NOMO-1 (cell line): ENCODE measurements at regions not wholly inside any gene's neighbourhood (a gene's known extent, or its start where the extent isn't known, plus 50 kb on each side); places are given as distances from the start of the nearest gene placed in this dataset.
"Not testable (repeated sequence)": the region's sequence is repeated elsewhere in the genome, so short reads cannot be mapped to it uniquely, and the experiment has no call there.

Source experiments
- DNase-seq, 2 experiments: peaks; one replicate each; lab custom pipeline; 2025; ENCODE audit not compliant: unreplicated experiment in 2 of 2; lab: John Stamatoyannopoulos, UW

DNA sequence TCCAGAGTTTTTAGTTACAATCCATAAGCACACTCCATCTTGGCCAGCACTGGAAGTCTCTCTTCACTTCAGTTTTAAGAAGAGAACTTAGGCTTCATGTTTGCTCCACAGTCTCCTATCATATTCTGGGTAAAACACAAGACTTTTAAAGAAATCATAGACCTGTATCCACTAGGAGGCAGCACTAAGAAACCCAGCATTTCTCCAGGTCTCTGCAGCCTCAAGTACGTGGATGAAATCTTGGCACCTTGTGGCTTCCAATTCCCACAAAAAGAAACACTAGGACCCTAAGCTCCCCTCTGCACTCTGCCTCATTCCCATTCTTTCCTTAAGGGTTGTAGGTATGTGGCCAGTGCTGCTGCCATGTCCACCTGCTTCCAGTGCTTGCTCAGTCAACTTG, 367.3 kb upstream of the CASK start:
- no peak for DNase-seq

DNA sequence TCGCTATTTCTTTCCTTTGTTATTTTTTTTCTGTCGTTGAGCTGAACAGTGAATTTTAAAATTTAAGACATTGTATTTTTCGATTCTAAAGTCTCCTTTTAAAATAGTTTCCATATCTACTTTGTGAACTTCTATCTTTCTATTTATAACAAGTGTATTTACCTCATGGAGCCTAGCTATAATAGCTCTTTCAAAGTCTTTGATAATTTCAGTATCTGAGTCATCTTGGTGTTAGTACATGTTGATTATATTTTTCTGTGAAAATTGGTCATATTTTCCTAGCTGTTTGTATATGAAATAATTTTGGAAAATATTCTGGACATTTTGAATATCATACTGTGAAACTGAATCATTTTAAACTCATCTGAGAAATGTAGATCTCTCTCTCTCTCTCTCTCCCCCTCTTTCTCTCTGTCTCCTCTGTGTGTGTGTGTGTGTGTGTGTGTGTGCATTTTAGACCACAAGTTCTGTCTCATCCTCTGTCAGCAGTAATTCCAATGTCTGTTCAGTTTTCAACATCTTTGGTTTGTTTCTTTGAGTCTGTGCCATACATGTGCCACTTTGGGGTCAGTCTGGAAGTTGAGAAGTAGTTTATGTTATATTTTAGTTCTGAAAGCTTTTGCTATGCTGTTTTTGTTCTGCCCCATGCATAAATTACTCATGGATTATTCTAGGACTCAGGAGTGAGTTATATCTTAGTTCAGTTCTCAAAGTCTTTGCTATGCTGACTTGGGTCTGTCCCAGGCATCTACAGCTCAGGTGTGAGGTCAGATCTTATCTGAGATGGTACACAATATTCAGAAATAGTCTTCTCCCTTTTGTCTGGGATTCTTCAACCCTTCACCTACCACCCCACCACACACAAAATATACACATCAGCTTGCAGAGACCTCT, 366.4 kb upstream of the CASK start:
- no peak for DNase-seq

DNA sequence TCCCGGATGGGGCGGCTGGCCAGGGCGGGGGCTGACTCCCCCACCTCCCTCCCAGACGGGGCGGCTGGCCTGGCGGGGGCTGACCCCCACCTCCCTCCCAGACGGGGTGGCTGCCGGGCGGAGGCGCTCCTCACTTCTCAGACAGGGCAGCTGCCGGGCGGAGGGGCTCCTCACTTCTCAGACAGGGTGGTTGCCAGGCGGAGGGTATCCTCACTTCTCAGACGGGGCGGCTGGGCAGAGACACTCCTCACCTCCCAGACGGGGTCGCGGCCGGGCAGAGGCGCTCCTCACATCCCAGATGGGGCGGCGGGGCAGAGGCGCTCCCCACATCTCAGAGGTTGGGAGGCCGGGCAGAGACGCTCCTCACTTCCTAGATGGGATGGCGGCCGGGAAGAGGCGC, 362.3 kb upstream of the CASK start:
- DNase-seq, result not testable (repeated sequence)

DNA sequence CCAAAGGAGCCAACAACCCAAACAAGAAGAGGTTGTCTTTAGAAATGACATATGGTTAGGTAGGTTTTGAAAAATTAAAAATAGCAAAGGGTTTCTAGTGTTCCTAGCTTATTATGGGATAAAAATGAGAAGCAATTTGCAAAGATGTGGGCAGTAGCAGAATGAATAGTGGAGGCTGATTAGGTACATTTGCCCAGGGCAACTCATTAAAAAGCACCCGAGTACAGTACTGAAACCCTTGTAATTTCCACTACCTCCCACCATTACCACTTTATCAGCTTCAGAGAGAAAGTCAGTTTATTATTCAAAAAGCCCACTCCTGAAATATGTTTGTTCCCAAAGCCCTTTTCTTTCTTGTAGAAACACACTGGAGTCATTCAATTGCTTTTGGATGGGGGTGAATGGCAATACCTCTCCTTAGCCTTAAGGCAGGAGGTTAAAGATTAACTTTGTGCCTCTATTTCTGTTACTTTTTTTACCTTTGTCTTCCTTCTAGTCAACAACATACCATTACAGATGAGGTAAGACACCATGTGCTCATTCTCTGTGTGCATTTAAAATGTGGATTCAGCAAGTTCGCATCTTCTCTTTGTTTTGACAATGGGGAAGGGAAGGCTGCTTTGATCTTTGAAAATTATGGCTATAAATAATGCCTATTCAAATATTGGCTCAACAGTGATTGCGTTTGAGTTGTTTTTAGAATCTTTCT, 353.8 kb upstream of the CASK start:
- no peak for DNase-seq

DNA sequence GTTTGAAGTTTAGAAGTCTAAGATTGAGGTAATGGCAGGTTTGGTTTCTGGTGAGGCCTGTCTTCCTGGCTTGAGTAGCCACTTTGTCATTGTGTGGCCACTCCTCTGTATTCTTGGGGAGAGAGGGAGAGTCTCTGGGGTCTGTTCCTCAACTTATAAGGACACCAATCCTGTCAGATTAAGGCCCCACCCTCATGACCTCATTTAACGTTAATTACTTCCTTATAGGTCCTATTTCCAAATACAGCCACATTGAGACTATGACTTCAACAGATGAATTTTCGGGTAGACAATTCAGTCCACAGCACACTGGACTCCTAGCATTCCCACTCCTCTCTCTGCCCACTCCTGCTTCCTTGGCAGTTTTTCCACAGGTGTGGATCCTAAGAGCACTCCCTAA, 350.8 kb upstream of the CASK start:
- DNase-seq, result no peak

DNA sequence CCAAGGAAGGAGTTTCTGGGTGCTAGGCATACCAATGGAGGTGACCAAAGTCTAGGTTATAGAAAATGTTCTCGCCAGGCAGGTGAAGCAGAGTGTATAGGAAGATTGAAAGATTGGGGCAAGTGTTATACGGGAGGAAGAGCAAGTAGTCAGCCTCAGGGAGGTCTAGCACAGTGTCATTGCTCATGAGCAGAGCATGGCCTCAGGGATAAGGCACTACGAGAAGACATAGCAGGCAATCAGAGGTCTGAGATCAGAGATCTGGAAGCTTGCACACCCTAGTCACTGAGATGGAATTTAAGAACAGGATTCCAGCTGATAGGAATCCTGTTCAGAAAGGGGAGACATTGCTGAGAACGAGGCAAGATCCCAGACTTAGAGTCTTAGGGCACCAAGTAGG, 350.0 kb upstream of the CASK start:
- no peak for DNase-seq

DNA sequence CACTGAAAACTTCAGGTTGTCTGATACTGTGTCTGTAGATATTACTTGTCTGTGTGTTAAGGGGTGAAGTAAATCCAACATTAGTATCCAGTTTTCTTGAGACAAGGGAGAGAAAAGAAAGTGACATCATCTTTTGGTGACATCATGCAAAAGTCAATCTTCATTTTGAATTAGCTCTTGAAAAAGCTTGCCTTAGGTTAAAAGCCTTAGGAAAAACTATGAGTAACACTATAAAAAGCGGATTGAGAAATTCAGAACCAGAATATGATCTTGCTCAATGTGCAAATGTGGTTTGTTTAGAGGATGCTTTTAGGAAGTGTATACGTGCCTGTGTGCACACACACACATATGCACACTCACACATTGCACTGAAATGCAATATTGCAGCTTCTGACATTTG, 345.8 kb upstream of the CASK start:
- peak in 1 of 2 experiments; percentile 51 for DNase-seq

DNA sequence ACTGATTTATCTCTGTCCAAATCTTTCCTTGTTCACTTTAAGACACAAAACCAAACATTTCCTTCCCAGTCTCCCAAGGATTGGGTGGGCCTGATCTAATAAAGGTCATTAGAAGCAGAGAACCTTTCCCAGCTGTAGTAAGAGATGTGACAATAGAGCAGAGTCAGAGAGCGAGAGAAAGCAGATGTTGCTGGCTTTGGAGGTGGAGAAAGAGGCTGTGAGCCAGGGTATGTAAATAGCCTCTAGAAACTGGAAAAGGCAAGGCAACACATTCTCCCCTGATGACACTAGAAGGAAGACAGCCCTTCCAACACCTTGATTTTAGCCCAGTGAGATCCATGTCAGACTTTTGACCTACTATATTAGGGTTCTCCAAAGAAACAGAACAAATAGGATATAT, 337.5 kb upstream of the CASK start:
- DNase-seq, result no peak

DNA sequence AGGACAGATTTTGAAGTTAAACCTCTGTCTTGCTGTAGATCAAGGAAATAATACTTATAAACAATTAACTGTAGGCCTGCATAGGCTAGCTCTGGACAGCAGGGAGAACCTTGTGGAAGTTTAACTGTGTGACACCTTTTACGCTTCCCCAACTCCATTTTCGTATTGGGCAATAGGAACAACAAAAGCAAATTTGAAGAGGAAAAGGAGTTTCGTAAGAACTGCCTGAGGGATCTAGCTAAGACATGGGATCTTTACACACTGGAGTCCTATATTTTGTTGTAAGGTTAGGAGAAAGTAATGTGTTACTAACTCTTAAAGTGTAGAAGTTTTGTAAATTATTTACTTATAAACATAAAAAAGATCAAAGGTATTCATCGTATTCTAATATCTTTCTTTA, 324.9 kb upstream of the CASK start:
- no peak for DNase-seq

DNA sequence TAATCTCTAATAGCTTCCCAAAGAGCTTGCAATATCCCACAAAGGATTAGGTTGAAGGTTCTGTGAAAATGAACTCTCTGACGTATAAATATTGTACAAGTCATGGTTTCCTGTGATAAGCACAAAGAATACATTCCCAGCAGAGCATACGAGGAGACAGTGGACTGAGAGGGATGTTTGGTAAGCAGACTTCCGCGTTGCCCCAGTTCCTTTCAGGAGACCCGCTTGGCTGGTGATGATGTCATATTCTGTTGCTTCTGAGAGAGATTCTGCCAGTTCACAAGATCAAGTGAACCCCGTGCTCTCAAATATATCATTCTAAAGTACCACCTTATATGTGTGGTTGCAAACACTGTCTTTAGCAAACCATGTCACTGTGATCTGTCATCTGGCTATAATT, 323.9 kb upstream of the CASK start:
- no peak for DNase-seq

DNA sequence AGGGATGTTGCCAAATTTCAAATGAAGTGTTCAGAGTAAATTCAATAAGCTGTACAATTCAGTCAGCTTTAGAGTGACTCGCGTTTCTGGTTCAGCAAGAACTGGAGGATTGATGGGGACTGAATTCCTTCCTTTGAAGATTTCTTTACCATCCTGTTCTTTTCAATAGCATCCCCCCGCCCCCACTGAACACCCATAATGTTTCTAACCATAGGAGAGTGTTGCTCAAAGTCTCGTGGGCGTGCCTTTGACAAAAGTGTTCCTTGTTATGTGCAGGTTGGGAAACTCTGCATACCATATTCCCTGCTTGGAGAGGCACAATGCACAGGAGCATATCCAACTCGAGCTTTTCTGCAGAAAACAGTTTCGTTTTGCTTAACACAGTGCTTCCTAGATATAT, 323.5 kb upstream of the CASK start:
- no peak for DNase-seq

DNA sequence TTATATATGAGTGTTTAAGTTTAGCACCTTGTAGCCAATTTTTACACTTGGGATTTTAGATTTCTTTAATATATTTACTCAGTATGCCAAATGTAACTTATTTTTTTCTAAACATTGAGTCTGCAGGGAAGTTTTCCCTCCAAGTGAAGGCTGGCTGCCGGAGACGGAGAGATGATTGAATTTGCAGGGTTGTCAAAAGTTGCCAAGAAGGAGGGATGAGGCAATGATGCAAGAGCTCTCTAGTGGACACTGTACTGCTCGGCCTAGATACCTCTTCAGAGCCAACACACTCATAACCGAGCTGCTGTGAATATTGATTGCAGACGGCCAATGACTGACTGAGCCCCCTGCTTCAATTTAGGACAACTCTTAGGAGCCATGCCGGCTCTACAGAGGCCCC, 318.6 kb upstream of the CASK start:
- no peak for DNase-seq

DNA sequence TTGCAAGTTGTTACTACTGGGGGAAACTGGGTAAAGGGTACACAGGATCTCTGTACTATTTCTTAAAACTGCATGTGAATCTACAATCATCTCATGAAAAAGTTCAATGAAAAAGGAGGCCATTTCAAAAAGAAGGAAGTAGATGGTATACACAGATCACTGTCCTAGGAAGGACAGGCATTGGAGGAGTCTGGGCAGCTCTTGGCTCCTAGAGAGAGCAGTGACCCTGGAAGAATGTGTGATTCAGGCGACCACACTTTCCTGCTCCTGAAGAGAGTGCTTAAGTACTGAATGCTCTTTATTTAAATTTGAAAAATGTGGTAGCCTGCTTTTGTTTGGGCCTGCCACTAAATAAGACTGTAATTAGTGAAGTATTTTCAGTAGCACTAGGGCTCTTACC, 318.1 kb upstream of the CASK start:
- DNase-seq, result peak in 1 of 2 experiments; percentile 8

DNA sequence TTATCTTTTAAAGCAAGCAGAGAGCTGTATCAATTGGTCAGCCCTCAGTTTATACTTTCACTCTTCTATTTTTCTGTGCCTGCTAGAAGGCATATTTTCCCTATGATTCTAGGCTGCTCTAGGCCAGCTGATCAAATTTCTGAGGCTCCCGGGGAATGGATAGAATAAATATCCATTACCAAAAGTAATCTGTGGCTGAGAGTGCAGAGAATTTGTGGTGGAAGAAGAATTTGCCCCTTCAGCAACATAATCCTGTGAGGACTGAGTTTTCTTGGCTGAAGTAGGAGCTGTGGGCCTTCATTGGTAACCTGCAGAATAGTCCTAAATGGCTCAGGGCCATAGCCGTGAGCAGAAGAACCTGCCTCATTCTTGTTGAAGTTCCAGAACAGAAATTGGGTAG, 314.6 kb upstream of the CASK start:
- DNase-seq, result no peak

DNA sequence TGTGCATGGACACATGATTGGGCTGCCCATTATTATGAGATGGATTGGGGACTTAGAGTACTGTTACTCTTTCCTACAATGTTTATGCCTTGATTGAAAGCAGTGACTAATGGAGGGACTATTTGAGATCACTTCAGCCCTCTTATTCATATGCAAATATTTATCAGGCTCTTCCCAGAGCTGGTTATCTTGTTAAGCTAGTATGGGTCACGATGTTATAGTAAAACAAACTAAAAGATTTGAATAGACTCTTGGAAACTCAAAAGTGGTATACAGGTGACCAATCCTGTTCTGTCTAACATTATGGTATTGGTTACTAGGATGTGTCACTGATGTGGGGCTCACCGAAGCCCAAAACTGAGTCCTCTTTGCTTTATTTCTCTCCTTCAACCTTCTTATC, 306.2 kb upstream of the CASK start:
- no peak for DNase-seq

DNA sequence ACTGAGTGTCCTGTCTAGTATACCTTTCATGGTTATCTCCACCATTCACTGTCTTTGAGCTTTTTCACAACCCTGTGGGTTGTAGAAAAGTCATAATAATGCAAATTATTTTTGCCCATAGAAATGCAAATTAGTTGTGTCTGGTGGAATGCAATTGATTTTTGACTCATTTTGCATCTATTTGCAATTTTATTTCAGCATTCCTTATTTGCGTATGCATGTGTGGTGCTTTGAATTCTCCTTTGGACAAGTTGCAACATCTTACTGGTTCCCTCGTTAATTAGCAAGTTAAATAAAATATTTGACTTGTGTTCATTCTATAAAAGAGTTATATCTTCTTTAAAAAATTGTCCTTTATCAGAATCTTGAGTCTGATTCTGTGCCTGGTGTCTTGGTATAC, 297.3 kb upstream of the CASK start:
- no peak for DNase-seq

DNA sequence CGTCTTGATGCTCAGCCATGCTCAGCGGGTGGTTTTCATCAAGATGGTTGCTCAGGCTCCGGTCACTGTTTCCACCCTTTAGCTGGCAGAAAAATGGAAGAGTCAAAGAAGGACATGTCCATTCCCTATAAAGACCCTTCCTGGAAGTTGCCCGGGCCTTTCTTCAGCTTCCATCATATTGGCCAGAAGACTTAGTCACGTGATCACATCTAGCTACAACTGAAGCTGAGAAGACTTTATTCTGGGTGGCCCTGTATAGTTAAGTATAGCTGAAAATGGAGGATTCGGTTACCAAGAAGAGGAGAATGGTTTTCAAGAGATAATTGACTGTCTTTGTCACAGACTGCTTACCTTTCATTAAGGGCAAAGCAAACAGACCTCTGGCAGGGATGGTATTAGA, 296.7 kb upstream of the CASK start:
- no peak for DNase-seq

DNA sequence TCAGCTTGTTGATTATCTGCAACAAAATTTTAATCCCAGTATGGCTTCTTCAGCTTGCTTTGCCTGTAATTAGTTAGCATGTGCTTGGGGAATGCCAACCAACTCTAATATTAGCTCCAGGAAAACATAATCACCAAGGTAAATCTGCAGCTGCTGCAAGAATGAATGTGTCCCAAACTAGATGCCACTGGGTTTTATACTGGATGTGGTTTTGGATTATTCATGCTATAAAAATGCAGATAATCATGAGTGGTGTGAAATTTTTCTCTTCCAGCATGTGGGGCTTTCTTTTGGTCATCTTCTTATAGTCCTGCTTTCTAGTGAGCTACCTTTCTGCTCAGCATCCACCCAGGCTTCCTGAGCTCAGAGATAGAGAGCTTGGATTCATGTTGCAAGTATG, 295.9 kb upstream of the CASK start:
- no peak for DNase-seq

DNA sequence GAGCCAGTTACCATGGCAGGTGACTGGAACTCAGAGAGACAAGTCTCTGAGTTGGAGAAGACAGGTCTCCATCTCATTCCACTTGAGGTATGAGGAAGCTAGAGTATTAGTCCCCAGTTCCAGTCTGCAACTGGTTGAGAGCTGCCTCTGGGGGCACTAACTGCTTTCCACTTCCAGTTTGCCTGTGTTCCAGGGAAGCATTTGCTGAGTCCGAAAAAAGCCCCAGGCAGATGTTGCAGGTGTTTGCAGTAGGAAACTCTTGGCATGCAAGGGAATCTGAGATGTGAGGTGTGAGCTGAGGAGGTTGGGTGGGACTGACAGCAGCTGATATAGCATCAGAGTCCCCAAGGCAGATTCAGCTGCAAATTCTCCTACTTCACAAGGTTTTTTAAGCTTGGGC, 272.2 kb upstream of the CASK start:
- DNase-seq, result no peak

DNA sequence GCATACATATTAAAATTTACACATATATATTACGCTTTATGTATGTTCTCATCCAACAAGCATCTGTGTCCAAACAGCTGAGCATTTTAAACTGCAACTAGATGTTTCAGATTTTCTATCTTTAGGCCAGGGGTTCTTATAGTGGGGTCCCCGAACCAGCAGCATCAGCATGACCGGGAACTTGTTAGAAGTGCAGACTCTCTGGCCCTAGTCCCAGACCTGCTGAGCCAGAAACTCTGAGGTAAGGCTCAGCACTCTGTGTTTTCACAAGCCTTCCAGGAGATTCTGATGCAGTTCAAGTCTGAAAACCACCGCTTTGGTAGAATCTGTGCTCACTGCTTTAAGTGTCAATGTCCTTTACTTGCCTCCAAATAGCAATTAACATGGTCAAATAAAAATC, 266.2 kb upstream of the CASK start:
- DNase-seq, result no peak

DNA sequence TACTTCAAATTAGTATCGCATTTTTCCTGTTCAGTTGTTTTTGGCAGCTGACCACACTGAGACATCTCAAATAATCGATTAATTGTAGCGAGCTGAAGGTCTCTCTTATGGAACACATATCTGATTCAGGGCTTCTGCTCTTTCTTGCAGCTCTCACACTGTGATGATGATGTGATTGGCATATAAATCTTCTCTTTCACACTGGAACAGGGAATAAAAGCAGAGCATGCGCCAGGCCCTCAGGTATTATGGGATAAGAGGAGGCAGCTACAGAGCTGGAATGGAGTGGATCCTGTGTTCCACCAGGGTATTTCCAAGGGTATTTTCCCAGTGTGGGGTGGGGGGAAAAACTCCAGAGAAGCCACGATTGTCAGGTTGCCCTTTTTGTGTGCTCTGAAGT, 265.4 kb upstream of the CASK start:
- no peak for DNase-seq

DNA sequence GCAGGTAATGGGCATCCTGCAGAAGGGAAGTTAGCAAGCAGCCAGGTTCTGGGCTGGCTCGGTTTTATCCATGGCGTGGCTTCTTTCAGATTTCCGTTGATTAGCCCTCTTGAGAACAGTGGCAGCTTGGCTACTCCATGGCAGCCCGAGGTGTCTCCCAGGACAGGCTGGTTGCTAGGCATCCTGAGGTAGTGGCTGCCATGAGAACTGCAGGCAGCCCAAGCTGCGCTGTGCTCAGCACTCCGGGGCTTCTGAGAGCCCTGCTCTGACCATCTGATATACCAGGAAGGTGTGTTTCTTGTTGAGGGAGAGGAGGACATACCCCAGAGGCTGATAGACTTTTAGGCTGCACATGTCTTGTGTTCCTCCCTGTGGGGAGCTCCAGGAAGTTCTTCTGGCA, 253.4 kb upstream of the CASK start:
- no peak for DNase-seq
